ENCODE measurements at regions not wholly inside any gene's neighbourhood (a gene's known extent, or its start where the extent isn't known, plus 50 kb on each side); places are given as distances from the start of the nearest gene placed in this dataset.

GRCh38 chr4:1506956-1507721 lies 100.9 kb upstream of the NKX1-1 start:
- no peak for DNase-seq

DNA sequence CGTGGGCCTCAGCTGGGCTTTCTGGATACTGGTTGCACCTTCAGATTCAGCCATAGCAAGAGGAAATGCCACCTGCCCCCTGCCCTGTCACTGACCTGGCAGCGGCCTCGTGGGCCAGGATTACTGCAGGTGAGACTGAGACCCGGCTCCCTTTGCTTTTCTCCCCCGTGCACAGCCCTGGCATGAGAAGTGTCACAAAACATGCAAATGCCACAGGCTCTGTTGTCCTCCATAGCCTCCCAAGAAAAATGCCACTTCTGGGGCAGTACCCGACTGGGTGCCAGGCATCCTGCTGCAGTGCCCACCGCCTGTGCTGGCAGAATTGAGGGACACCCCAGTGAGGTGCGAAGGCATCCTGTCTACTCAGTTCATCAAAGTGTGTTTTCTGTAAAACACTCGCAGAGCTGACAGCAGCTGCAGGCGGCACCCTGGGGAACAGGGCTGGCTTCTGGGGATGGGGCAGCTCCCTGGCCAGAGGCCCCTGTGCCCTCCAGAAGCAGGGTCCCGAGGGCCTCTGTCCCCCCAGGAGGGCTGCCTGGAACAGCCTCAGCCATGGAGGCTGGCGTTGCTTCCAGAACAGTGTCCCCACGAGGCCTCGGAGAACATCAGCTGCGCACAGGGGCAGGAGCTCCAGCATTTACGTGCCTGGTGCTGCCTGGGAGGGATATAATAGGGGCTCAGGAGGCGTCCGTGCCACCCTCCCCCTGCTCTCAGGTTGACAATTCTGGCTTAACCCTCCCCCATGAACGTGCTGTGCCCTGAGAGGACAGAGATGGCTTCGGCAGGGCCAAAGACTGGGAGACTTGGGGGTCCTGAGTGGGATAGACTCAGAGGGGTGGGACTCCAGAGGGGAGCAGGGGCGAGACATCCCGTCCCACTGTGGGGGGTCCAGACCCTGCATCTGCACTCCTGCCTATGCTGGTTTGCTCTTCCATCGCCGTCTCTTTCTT lies 99.5 kb upstream of the NKX1-1 start:
- DNase-seq: no peak

- no peak for DNase-seq
Observed at GRCh38 chr4:1504595-1505500, 98.6 kb upstream of the NKX1-1 start.

DNA sequence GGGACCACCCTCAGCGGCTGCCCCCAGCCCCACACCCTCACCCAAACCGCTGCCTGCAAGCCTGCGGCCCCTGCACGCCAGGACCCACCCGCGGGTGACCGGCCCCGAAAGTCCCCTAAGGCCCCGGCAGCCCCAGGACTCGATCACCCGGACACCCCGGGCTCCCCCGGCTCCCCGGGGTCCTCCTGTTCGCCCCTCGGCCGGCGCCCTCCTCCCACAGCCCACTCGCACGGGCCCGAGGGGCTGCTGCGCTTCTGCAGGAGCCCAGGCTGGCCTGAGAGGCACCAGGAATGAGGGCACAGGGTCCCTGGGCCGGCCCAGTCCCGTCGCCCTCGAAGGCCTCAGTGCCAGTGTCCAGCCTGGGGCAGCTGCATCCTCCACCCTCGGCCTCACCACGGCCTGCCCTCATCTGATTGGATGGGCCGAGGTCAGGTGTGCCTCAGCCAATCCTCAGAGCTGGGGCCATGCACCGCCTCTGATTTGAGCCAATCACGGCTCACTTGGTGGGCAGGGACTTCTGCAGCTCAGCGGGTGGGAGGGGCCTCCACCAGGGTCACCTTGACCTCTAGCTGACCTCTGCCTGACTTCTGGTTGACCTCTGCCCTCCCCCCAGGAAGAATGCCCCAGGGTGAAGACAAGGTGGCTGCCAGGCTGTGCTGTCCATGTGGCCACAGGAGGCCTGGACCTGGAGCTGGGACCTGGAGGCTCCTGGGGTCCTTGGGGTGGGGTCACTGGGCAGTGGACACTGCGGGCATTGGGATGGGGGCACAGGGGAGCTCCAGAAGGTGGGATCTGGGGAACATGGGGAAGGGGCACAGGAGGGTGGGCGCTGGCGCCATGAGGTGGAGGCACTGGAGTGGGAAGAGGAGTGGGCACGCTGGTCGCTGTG lies 97.6 kb upstream of the NKX1-1 start:
- DNase-seq: no peak

- no peak for DNase-seq
Observed at GRCh38 chr4:1502976-1503375, 96.7 kb upstream of the NKX1-1 start.

- DNase-seq: no peak
Observed at GRCh38 chr4:1502501-1502886, 96.3 kb upstream of the NKX1-1 start.

DNA sequence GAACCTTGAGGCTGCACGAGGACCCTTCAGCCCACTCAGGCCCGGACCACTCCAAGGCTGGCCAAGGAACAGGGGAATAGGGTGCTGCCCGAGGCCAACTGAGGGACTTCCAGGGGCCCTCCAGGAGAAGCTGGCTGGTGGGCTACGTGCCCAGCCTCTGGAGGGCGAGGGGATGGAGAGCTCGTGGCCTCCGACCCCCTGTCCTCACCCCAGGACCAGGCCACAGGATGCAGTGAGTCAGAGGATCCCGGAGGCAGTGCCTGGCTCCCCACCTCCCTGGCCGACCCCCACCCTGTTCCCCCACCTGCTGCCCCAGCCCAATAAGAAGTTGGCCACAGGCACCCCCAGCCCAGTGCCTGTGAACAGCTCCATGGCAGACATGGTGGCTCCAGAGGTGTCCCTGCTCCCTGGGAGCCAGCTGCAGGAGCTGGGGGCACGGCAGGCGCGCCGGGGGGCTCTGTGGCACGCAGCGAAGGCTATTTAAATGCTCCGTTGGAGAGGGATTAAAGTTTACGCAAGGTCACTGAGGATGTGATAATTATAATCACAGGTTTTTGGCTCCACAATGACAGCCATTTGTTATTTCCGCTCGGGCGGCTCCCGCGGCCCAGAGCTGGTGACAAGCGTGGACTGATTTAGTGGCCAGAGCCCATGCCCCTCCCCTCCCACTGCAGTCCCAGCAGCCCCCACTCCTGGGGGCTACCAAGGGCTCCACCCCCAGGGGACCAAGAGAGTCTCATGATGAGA lies 95.7 kb upstream of the NKX1-1 start:
- DNase-seq: no peak

GRCh38 chr4:1500966-1501753 lies 94.9 kb upstream of the NKX1-1 start:
- no peak for DNase-seq

DNA sequence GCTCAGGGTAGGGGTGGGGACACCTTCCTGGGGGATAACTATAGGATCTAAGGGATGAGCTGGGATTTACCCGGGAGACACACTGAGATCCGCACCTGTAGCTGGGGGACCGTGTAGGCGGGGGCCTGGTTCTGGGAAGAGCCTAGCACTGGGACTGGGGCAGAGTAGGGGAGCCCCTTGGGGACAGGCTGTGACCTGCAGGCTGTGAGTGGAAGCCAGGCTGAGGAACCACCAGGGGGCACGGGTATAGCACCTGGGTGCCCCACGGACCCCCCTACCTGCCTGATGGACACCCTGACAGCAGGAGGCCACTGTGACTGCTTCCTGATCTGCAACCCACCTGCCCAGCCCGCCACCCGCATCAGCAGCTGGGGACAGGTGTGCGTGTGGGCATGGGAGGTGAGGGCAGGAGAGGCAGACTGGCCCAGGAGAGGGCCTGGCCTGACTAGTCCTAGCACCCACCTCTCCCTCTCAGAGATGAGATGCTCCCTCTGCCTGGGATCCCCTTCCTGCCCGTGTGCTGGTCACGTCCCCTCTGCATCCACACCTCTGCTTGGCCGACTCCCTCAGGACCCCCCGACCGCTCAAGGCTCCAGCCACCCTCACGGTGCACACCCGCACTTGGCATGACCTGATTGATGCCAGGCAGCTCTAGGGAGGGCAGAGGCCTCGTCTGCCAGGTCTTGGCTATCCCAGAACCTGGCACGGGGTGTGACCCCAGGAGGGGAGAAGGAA lies 94.2 kb upstream of the NKX1-1 start:
- no peak for DNase-seq

DNA sequence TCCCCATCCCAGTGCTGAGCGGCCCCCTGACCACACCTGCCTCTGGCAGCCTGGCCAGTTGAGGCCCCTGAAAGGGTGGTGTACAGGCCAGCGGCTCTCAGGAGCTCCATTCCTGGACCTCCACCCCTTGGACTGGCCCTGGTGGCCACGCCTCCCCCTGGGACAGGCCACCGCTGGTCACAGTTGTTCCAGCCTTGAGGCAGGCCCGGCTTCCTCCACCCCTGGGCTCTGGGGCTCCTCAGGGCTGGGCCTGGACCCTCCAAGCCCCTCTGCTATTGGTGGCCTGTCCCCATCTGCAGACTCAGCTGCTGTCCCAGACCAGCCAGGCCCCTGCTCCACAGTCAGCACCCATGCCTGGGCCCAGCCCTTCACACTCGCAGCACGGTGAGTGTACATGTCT lies 93.2 kb upstream of the NKX1-1 start:
- DNase-seq: no peak

DNA sequence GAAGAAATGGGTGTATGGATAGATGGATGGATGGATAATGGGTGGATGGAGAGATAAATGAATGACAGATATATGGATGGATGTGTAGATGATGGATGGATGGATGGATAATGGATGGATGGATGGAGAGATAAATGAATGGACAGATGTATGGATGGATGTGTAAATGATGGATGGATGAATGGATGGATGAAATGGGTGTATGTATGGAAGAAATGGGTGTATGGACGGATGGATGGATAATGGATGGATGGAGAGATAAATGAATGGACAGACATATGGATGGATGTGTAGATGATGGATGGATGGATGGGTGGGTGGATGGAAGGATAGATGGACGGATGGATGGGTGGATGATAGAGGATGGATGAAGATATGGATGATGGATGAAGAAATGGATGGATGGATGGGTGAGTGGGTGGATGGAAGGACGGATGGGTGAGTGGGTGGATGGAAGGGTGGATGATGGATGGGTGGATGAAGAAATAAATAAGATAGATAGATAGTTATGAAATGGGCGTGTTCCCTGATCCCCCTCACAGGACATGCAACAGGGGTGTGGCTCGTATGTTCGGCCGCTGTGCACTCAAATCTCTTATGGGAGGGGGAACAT lies 91.1 kb upstream of the NKX1-1 start:
- DNase-seq: no peak

- DNase-seq: no peak
Observed at GRCh38 chr4:1496116-1496642, 89.9 kb upstream of the NKX1-1 start.

- no peak for DNase-seq
Observed at GRCh38 chr4:1495416-1496115, 89.3 kb upstream of the NKX1-1 start.

DNA sequence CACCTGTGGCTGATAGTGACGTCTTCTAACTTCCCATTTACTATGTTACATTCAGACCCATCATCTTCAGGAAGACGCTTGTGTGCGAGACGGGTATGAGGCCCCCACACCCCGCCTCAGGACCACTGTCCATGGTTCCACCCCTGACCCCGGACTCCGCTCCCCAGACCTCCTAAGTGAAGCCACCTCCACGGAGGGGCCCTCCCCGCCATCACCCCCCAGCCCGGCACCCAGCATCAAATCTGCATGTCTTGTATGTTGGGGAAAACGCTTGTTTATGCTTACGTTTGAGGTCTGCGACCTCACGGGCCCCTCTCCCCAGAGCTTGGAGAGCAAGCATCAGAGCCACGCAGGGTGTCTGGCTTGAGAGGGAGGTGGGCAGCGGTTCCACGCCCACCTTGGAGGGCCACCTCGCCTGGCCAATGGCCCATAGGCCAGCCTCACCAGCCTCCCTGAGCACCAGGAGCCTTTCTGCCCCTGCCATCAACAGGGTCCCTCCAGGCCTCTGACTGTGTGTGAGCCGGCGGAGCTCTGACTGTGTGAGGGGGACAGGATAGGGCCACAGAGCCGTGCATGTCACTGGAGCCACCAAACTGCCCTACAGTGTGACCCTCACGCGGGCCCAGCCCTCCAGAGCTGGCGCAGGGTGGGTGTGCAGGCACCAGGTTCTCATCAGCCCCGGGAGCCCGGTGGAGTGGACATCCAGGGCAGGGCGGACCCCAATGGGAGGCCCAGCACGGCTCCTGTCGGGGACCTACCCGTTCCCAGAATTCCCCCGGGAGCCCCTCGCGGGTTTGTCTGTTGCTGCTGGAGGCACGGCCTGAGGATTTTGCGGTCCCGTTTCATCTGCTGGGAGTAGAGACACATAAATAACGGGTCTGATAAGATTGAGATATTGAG lies 88.4 kb upstream of the NKX1-1 start:
- no peak for DNase-seq

DNA sequence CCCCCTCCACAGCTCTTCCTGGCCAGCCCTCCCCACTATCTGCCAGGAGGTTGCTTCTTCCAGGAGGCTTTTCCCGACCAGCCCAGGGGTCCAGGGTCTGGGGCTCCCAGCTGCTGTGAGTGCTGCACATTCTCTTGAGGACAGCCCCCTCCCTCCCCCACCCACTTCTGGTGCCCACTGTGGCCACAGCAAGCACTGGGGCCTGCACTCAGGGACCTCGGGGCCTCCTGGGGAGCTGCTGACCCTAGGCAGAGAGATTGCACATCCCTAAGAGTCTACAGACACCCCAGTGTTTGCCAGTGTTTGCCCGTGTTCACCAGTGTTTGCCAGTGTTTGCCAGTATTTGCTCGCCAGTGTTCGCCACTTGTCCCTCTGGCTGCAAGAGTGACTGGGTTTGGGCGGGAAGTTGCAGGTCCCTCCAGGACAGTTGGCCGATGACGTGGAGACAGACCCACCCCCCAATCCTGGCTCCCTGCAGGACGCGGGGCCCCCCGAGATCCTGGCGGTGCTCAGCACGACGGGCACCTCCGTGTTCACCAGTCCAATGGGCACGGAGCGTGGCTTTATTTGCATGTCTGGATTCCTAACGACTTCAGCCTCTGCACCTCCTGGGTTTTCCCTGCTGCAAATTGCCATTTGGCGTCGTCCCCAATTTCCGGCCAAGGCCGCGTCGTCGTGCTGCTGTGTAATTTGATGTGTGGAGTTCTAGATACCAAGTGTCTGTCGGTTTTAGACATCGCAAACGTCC lies 87.5 kb upstream of the NKX1-1 start:
- no peak for DNase-seq

Measured in SIG-M5 (cell line).